Rectal smooth muscle tissue (tissue), 1 donor: ENCODE measurements at regions not wholly inside any gene's neighbourhood (a gene's known extent, or its start where the extent isn't known, plus 50 kb on each side); places are given as distances from the start of the nearest gene placed in this dataset.

Experiments used
- H3K27ac ChIP-seq: one replicate; pipeline ENCODE4 v1.7.0; 2013; ENCODE audit warnings: low read depth, low read length, inconsistent platforms
- H3K27me3 ChIP-seq: one replicate; pipeline ENCODE4 v1.7.0; 2013; ENCODE audit warnings: low read length; ENCODE audit not compliant: control insufficient read depth, insufficient read depth
- H3K36me3 ChIP-seq: one replicate; pipeline ENCODE4 v1.7.0; 2013; ENCODE audit warnings: low read length; ENCODE audit not compliant: control insufficient read depth, insufficient read depth
- H3K4me1 ChIP-seq: one replicate; pipeline ENCODE4 v1.7.0; 2013; ENCODE audit warnings: low read length; ENCODE audit not compliant: control insufficient read depth, insufficient read depth
- H3K4me3 ChIP-seq: one replicate; pipeline ENCODE4 v1.7.0; 2013; ENCODE audit warnings: low read length
- H3K9ac ChIP-seq: one replicate; pipeline ENCODE4 v1.7.0; 2013; ENCODE audit warnings: low read length

GRCh38 chr9:96136992-96137670 is 164.8 kb downstream of the HSD17B3 start:
- peaks cover 33% of the 10 kb centered on the region for H3K4me1 ChIP-seq
- peak overlapping the region; percentile 48 for H3K4me3 ChIP-seq
- H3K9ac ChIP-seq = no peak overlapping the region
- H3K36me3 ChIP-seq = no peaks in the 10 kb centered on the region
- no peaks in the 10 kb centered on the region for H3K27me3 ChIP-seq
- peak overlapping the region; percentile 84 for H3K27ac ChIP-seq

- H3K36me3 ChIP-seq = no peaks in the 10 kb centered on the region
- no peak overlapping the region for H3K4me3 ChIP-seq
- no peak overlapping the region for H3K9ac ChIP-seq
- no peaks in the 10 kb centered on the region for H3K27me3 ChIP-seq
- H3K27ac ChIP-seq = no peak overlapping the region
- H3K4me1 ChIP-seq = peaks cover 32% of the 10 kb centered on the region
Measured at GRCh38 chr9:96135753-96136290, 166.2 kb downstream of the HSD17B3 start.

GRCh38 chr9:96135076-96135752 is 166.8 kb downstream of the HSD17B3 start:
- no peaks in the 10 kb centered on the region for H3K27me3 ChIP-seq
- H3K27ac ChIP-seq = no peak overlapping the region

GRCh38 chr9:96133321-96134021 is 168.5 kb downstream of the HSD17B3 start:
- Histone ChIP-seq H3K4me3 (no peak overlapping the region), H3K27ac (no peak overlapping the region), H3K9ac (no peak overlapping the region), H3K27me3 (no peaks in the 10 kb centered on the region), H3K36me3 (no peaks in the 10 kb centered on the region), H3K4me1 (peaks cover 14% of the 10 kb centered on the region)

More at GRCh38 chr9:96135076-96135752, 166.8 kb downstream of the HSD17B3 start:
- no peaks in the 10 kb centered on the region for H3K36me3 ChIP-seq
- no peak overlapping the region for H3K9ac ChIP-seq
- peaks cover 28% of the 10 kb centered on the region for H3K4me1 ChIP-seq
- no peak overlapping the region for H3K4me3 ChIP-seq

GRCh38 chr9:96131825-96132224 is 170.2 kb downstream of the HSD17B3 start:
- Histone ChIP-seq H3K4me1 (peaks cover 3% of the 10 kb centered on the region), H3K27me3 (no peaks in the 10 kb centered on the region), H3K27ac (no peak overlapping the region), H3K4me3 (no peak overlapping the region), H3K9ac (no peak overlapping the region), H3K36me3 (no peaks in the 10 kb centered on the region)

GRCh38 chr9:96130970-96131369 is 171.0 kb downstream of the HSD17B3 start:
- Histone ChIP-seq H3K4me3 (no peak overlapping the region), H3K9ac (no peak overlapping the region), H3K27me3 (no peaks in the 10 kb centered on the region), H3K36me3 (no peaks in the 10 kb centered on the region), H3K4me1 (no peaks in the 10 kb centered on the region), H3K27ac (no peak overlapping the region)

- H3K9ac ChIP-seq = no peak overlapping the region
- H3K36me3 ChIP-seq = no peaks in the 10 kb centered on the region
- no peaks in the 10 kb centered on the region for H3K27me3 ChIP-seq
- H3K4me1 ChIP-seq = no peaks in the 10 kb centered on the region
- no peak overlapping the region for H3K27ac ChIP-seq
- no peak overlapping the region for H3K4me3 ChIP-seq
Measured at GRCh38 chr9:96129747-96130146, 172.2 kb downstream of the HSD17B3 start.

GRCh38 chr9:96128880-96129279 is 173.1 kb downstream of the HSD17B3 start:
- Histone ChIP-seq H3K27me3 (no peaks in the 10 kb centered on the region), H3K4me1 (no peaks in the 10 kb centered on the region), H3K36me3 (no peaks in the 10 kb centered on the region), H3K9ac (no peak overlapping the region), H3K27ac (no peak overlapping the region), H3K4me3 (no peak overlapping the region)

- H3K27me3 ChIP-seq = no peaks in the 10 kb centered on the region
- H3K4me1 ChIP-seq = no peaks in the 10 kb centered on the region
- H3K9ac ChIP-seq = no peak overlapping the region
Measured at GRCh38 chr9:96126321-96126881, 175.6 kb downstream of the HSD17B3 start.

GRCh38 chr9:96125624-96126023 is 176.4 kb downstream of the HSD17B3 start:
- Histone ChIP-seq H3K27ac (no peak overlapping the region), H3K36me3 (no peaks in the 10 kb centered on the region), H3K4me3 (no peak overlapping the region), H3K27me3 (no peaks in the 10 kb centered on the region), H3K4me1 (no peaks in the 10 kb centered on the region), H3K9ac (no peak overlapping the region)

More at GRCh38 chr9:96126321-96126881, 175.6 kb downstream of the HSD17B3 start:
- Histone ChIP-seq H3K27ac (no peak overlapping the region), H3K4me3 (no peak overlapping the region), H3K36me3 (no peaks in the 10 kb centered on the region)

GRCh38 chr9:96122751-96123150 is 179.2 kb downstream of the HSD17B3 start:
- Histone ChIP-seq H3K4me1 (no peaks in the 10 kb centered on the region), H3K27ac (no peak overlapping the region)

GRCh38 chr9:96122282-96122681 is 179.7 kb downstream of the HSD17B3 start:
- no peaks in the 10 kb centered on the region for H3K4me1 ChIP-seq
- H3K27me3 ChIP-seq = no peaks in the 10 kb centered on the region
- no peak overlapping the region for H3K9ac ChIP-seq
- no peak overlapping the region for H3K27ac ChIP-seq
- no peak overlapping the region for H3K4me3 ChIP-seq
- no peaks in the 10 kb centered on the region for H3K36me3 ChIP-seq

More at GRCh38 chr9:96122751-96123150, 179.2 kb downstream of the HSD17B3 start:
- Histone ChIP-seq H3K36me3 (no peaks in the 10 kb centered on the region), H3K4me3 (no peak overlapping the region), H3K27me3 (no peaks in the 10 kb centered on the region), H3K9ac (no peak overlapping the region)
